ENCODE measurements at regions not wholly inside any gene's neighbourhood (a gene's known extent, or its start where the extent isn't known, plus 50 kb on each side); places are given as distances from the start of the nearest gene placed in this dataset.
"Not testable (repeated sequence)": the region's sequence is repeated elsewhere in the genome, so short reads cannot be mapped to it uniquely, and the experiment has no call there.

GRCh38 chr13:46463719-46464118, 76.7 kb upstream of the RUBCNL start:
- DNase-seq, result no peak

- not testable (repeated sequence) for DNase-seq
These were observed 73.2 kb upstream of the RUBCNL start for GRCh38 chr13:46460223-46460622.

- DNase-seq, result not testable (repeated sequence)
These were observed 70.2 kb upstream of the RUBCNL start for GRCh38 chr13:46457255-46457654.

GRCh38 chr13:46455924-46456323, 68.9 kb upstream of the RUBCNL start:
- DNase-seq, result peak; percentile 14

- DNase-seq, result not testable (repeated sequence)
These were observed 64.1 kb upstream of the RUBCNL start for GRCh38 chr13:46451145-46451544.

- not testable (repeated sequence) for DNase-seq
These were observed 62.9 kb upstream of the RUBCNL start for GRCh38 chr13:46449949-46450348.

GRCh38 chr13:46448148-46448547, 61.1 kb upstream of the RUBCNL start:
- DNase-seq, result not testable (repeated sequence)

GRCh38 chr13:46437808-46438404, 50.9 kb upstream of the RUBCNL start:
- DNase-seq, result not testable (repeated sequence)

Measured in activated naive CD4-positive, alpha-beta T cell treated with anti-CD3 and anti-CD28 coated beads, Interleukin-2, amount 50 U/mL, for 16 hours (primary cell).